RCC 7860 (cell line): ENCODE measurements at regions not wholly inside any gene's neighbourhood (a gene's known extent, or its start where the extent isn't known, plus 50 kb on each side); places are given as distances from the start of the nearest gene placed in this dataset.

Source experiments
- DNase-seq: peaks from one replicate; pipeline ENCODE4 v3.0.0-alpha.2; 2015; ENCODE audit warnings: low spot score
- FAIRE-seq: peaks from 2 replicates; lab custom pipeline; 2012; peaks lifted over from hg19 to GRCh38; lab: Jason Lieb, UNC

DNA sequence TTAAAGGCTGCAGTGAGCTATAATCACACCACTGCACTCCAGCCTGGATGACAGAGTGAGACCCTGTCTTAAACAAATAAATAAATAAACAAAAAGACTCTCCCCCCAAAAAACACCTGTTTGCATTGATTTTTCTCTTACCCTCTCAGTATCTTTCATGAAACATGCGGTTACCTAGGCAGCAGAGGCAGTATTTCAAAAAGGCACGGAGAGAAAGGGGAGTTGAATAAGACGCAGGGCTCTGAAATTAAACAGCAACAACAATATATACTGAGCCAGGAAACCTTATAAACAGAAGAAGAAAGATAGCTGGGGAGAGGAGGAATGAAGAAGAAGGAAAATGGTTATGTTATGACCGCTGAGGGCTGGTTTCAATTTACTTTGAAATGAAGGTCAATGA, 277.6 kb downstream of the BTG1 start:
- DNase-seq (no peak), FAIRE-seq (no peak)

DNA sequence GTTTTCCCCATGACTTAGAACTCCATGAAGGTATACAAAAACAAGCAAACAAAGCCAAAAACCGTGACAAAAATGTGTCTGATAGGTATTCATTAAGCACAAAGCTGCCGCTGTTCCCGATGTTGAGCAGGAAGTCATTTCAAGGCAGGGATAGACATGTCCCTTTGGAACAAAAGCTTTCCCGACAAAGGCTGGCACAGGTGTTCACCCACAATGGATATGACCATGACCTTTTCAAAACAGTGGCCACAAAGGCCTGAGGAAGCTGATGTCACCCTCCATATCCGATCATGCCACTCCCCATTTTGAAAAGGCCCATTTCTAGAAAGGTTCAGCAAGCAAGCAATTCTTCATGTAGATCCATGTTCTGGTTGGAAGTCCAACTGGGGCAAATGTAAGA, 279.1 kb downstream of the BTG1 start:
- DNase-seq = no peak
- no peak for FAIRE-seq

DNA sequence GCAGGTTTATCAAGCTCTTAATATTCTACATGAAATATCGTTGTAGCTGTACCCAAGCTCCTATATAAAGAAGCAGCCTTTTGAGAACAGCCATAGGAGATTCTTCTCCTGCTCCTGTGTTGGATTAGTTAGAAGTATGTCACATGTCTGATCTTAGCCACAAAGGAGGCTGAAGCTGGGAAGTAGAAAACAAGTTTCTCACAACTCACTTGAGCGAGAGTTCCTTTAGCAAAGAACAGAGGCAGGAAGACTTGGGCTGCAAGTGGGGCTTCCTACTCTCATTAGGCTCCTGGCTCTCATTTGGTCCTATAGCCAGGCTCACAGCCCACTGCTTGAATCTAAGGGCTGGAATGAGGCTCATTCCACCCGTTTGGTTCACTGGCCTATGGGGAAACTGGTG, 281.9 kb downstream of the BTG1 start:
- DNase-seq = no peak
- FAIRE-seq = no peak

DNA sequence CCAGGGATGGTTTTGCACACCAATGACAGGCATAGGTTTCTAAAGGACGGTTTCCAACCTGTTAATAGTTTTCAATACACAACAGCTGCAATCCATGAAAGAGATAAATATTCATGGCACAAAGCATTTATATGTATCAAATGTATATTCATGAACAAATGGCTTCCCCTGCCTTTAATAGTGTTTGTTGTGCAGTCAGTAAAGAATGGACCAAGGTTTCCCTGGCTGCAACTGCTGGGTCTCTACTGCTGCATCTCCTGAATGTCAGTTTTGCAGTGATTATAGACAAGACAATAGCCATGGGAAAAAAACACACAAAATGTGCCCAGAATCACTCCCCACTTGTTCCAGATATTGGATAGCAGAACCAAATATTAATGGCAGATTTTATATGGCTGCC, 284.1 kb downstream of the BTG1 start:
- no peak for DNase-seq

DNA sequence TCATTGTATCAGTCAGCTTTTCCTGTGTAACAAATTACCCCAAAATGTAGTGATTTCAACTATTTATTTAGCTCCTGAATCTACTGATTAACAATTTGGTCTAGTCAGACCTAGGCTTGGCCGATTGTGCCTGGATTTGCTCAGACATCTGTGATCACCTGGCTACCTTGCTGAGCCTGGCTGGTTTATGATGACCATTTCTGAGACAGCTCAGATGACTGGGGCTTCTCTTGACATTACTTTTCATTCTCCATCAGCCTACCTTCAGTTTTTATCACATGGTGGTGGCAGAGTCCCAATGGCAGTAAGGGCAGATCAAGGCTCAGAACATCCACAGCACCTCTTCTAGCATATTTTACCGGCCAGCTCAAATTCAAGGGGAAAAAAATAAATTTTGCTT, 286.3 kb downstream of the BTG1 start:
- no peak for FAIRE-seq

More for the DNA sequence above, 284.1 kb downstream of the BTG1 start:
- no peak for FAIRE-seq

DNA sequence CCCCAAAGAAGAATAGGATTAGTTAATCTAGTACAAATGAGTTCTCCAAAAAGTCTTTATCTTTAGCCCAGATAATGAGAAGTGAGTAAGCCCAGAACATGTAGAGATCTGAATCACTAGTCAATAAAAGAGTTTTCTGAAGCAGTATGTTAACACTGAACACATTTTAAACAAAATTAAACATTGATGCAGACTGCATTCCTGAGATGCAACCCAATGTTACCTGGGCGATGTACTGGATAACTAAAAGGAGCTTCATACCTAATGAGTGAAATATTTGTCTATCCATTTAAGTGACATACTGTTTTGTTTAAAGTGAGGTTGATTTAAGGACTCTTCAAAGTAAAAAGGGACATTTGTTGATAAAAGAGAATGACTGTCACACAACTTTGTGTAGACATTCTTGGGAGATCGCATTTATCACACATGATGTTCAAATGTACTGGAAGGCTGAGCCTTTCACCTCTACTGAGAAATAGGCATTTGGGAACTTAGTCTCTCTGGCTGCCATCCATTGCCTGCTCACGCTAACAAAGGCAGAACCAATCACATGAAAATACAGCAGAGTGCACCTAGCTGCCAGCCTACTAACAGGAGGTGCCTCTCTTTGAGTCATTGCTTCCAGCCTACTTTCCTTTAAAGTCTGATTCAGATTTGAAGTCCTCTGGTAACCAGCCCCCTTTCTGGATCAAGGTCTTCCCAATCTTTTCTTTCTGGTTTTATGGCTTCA, 287.7 kb downstream of the BTG1 start:
- FAIRE-seq = no peak
- DNase-seq = no peak

More for the DNA sequence above, 286.3 kb downstream of the BTG1 start:
- DNase-seq = no peak

DNA sequence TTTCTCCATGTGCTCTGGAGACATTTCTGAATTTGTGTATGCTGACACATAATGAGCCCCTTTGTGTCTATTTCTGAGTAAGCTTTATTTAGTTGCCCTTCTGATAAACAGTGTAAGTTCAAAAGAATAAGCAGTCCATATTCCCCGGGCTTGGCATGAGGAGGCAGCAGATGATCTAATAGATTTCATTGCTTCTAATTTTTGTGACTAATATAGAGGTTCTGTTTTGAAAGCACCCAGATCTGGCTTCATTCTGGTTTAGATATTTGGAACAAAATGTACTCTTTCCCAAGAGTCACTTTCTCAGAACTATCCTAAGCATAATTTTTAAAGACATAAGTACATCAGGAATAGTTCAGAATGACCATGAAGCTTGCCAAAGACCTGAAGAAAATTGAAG, 290.9 kb downstream of the BTG1 start:
- FAIRE-seq = no peak

DNA sequence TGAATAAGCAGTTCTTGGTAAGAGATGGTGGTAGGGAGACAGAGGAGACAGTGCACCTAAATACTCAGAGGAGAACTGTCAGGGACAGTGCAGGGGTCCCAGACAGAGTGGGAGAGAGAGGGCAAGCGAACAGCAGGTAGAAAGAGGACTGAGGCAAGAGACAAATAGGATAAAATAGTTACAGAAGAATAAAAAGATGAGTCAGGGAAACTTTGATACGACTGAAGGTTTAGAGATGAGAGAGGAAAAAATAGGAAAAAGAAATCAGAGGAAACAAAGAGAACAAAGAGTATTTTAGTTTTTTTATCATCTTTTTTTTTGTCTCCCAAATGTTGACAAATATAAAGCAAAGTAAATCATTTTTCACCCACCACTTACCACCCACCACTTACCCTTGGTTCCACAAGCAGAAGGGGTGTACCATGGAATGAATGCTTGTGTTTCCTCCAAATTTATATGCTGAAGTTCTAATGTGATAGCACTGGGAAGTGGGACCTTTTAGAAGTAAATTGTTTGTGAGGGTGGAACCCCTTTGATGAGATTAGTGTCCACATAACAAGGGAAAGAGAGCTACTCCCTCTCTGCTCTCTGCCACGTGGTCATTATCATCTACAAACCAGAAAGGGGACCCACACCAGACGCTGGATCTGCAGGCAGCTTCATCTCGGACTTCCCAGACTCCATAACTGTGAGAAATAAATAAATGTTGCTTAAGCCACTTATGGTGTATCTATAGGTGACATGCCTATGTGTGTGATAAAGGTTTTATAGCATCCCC, 292.1 kb downstream of the BTG1 start:
- DNase-seq (no peak), FAIRE-seq (no peak)

More for the DNA sequence above, 290.9 kb downstream of the BTG1 start:
- no peak for DNase-seq

DNA sequence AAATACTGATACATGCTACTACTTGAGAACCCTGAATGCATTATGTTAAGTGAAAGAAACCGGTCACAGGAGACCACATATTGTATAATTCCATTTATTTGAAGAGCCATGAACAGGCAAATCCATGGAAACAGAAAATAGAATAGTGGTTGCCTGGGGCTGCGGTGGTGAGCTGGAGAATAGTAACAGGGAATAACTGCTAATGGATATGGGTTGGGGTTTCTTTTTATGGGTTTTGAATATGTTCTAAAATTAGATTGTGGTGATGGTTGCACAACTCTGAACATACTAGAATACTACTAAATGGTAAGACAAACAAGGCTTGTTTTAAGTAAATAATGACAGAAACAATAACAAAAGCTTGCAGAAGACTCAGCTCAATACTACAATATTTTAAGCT, 293.0 kb downstream of the BTG1 start:
- DNase-seq (no peak), FAIRE-seq (no peak)

DNA sequence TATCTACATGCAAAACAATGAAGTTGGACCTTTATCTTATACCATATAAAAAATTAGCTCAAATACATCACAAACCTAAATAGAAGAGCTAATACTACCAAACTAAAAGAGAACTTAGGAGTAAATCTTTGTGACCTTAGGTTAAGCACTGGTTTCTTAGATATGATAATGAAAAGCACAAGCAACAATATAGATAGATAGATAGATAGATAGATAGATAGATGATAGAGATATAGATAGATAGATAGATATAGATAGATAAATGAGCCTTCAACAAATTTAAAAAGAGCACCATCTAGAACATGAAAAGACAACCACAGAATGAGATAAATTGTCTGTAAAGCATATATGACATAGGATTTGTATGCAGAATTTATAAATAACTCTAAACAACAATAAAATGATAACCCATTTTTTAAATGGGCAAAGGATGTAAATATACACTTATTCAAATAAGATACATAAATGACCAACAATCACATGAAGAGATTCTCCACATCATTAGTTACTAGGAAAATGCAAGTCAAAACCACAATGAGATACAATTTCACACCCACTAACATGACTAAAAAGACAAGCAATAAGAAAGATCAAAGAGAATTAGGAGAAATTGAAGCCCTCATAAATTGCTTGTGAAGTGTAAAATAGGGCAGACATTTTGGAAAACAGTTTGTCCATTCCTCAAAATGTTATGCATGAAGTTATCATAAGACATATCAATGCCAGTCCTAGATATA, 293.7 kb downstream of the BTG1 start:
- DNase-seq = no peak
- FAIRE-seq = no peak

DNA sequence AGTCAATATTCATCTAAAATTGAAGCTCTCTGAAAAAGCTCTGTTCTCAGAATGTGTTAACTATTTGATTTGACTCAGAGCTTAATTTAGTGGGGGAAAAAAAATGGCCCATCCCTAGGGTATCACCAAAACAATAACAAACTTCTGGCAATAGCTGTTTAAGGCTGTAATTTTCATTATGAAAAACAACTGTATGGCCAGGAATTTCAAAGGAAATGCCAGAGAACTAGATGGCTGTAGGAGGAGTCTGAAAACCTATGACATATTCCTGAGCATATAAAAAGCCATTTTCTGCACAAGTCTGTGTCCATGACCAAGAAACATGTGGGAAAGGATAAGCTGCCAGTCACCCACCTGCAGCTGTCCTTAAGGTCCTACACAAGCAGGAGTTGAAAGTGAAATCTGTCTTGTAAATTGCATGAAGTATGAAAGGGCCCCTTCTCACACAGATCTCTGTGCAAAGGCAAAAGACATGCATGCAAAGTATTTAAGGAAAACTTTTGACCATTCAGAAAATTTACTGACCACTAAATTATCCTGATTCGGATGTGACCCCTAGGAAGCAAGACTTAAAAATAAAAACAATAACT, 299.1 kb downstream of the BTG1 start:
- DNase-seq (no peak), FAIRE-seq (no peak)

DNA sequence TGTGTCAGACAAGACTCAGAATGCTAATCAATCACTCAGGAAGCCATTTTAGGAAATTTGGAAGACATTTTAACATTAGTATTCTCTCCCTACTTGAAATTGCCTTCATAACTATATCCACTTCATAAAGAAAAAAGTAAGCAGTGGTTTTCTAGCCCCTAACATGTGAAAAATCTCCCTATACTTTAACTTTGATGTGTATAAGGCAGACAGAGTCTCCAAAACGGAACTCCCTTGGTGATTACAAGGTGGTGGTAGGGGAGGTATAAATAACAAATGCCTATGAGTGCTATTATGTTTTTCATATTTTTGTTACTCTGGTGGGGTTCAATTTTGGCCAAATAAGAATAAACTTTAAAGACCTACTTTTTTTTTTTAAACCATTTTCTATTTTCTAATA, 300.3 kb downstream of the BTG1 start:
- no peak for FAIRE-seq
- DNase-seq = no peak

DNA sequence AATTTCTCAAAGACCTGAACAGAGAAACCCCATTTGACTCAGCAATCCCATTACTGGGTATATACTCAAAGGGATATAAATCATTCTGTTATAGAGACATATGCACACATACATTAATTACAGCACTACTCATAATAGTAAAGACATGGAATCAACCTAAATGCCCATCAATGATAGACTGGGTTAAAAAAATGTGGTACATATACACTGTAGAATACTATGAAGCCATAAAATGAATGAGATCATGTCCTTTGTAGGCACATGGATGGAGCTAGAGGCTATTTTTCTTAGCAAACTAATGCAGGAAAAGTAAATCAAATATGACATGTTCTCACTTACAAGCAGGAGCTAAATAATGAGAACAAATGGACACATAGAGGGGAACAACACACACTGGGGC, 303.8 kb downstream of the BTG1 start:
- no peak for FAIRE-seq
- DNase-seq = no peak

DNA sequence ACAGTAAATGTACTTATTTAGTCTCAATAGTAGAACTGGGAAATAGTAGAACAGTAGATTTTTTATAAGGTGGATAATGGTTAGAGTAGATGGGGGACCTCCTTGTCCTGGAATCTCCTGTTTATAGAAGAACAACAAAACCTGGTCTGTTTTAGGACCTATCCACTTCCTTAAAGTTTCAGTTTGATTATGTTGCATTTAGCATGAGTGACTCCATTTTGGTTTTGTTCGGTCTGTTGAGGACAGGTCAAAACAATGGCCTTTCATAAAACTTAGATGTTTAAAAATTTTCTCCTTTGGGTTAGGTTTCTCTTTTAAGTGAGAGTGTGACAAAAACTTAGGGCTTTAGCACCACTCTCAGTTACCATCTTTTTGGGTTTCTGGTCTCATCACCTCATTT, 308.9 kb downstream of the BTG1 start:
- FAIRE-seq (no peak), DNase-seq (no peak)

DNA sequence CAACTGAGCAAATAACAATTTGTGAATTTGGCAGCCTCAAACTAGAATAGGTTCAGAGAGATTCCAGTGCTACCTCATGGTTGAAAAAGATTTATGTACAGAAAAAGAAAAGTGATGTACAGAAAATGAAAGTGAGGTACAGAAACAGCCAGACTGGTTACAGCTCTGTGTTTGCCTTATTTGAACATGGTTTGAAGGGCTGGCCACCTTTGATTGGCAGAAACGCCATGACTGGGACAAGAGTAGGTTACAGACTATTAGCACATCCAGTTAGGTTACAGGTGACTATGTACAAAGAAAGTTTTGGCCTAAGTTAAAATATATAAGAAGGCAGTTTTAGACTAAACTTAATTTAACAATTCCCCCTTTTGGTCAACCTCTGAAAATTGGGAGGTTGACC, 309.4 kb downstream of the BTG1 start:
- FAIRE-seq (no peak), DNase-seq (no peak)

DNA sequence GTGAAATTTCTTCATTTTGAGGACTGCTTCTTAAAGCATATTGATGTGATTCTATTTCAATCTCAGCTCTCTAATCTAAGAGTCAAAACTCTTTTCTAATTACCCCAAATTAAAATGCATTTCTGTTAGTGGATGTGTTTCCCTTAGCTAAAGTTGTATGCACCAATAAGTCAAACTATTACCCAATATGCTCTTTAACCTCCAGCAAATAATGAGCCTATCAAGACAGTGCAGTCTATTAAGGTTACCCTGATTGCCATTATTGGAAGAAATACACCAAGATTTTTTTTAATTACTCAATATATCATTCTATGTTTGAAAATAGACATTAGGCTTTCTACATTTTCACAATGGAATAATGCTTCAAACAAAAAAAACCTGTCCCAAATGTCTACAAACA, 310.0 kb downstream of the BTG1 start:
- FAIRE-seq (no peak), DNase-seq (no peak)

DNA sequence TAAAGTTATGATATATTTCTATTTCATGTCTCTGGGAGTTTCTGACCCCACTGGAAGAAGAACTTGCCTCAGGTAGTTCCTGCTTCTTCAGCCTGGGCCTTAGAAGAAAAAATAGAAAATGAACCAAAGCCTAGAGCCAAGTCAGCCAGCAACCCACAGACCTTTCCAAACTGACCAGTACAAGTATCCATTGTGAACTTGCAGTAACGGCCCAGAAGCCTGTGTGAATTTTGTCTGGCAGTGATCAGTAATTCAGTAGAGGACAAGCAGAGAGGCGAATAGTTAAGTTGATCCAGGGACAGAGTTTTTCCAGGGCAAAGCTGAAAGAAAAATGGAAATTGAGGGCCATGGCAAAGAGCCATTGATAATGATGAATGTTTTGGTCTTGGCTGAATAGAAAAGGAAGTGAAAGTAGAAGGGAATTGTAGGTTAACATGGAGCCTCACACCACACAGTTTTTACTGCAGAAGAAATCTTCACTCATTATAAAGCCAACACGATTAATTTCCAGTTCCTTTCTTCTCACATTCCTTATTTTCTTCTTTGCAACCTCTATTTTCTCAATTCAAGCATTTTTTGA, 311.8 kb downstream of the BTG1 start:
- DNase-seq = no peak
- FAIRE-seq = no peak

DNA sequence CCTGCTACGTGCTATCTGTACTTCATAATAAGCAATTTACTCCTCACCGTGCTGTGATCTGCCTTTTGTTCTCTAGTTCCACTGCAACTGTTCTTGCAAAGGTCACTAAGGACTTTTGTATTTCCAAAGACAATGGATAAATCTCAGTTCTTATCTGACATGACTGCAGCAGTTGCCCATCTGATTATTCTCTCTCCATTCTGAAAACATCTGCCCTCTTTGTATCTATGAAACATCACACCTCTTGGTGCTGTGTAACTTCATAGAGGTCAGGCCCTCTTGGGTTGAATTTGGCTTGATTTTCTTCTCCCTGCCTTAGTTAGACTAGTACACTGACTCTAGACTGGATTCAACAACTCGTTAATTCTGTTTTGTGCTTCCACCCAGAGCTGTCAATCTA, 319.6 kb downstream of the BTG1 start:
- DNase-seq = no peak
- no peak for FAIRE-seq

DNA sequence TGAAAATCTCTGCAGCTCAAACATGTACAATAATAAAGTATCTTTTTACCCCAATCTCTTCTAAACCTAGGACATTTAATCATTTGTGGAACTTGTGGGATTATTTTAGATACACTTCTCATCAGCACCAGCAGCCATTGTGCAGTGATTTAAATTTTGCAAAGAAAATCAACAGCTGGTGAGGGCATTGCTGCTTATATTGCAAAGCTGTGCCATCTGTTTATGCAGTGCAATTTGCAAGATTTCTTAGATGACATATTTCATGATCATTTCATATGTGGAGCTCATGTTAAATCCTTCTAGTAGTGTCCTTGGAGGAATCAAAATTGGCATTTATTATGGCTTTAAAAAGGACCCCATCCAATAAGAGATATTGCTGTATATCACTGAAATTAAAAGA, 320.7 kb downstream of the BTG1 start:
- no peak for DNase-seq
- FAIRE-seq = no peak

DNA sequence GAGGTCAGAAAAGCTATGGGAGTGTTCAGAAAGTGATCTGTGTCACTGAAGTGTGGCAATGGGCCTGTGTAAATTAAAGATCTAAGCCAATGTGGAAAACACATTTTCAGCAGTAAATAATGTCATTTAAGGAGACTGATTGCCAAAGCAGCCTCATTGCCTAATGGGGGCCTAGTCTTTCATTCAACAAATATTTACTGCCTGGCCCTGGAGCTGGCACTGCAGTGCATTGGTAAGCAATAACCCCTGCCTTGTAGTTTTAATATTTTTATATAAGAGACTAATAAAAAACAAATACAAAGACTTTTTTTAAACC, 326.6 kb downstream of the BTG1 start:
- no peak for FAIRE-seq
- DNase-seq = no peak
